Choroid plexus epithelial cell (primary cell): ENCODE measurements at regions not wholly inside any gene's neighbourhood (a gene's known extent, or its start where the extent isn't known, plus 50 kb on each side); places are given as distances from the start of the nearest gene placed in this dataset.

ENCODE experiments used
- DNase-seq: peaks from one replicate; pipeline ENCODE4 v3.0.0-alpha.2; 2010; ENCODE audit warnings: low read depth
- H3K4me3 ChIP-seq: 2 replicates; pipeline ENCODE4 v1.5.1; 2011; ENCODE audit warnings: low read depth, mild to moderate bottlenecking, control low read depth, low read length, moderate library complexity
- CTCF ChIP-seq: conservative IDR thresholded peaks from 2 replicates; pipeline ENCODE4 v1.5.1; 2011; ENCODE audit warnings: low read depth, mild to moderate bottlenecking, control low read depth, inconsistent platforms, low read length, moderate library complexity

DNA sequence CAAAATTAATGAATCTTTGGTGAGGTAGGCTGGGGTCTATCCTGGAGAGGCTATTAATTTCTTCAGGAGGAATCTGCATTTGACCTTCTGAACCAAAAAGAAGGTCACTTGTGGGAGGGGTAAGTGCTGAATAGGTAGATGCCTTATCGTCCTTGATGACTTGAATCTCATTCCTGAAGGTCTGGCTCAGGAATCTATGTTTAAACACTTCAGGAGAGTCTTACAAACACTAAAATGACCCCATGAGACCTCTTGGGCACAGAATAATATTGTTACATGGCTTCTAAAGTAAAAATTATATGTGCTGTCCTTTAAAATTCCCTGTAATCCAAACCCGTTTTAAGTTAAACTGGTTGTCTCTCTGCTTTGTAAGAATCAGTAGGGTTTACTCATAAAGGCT, 55.0 kb upstream of the FGGY start:
- no peak for TF ChIP-seq CTCF

GRCh38 chr1:59242370-59242769, 54.5 kb upstream of the FGGY start:
- H3K4me3 ChIP-seq = no peak overlapping the region
- no peak for DNase-seq
- TF ChIP-seq CTCF = no peak

More for the DNA sequence above, 55.0 kb upstream of the FGGY start:
- H3K4me3 ChIP-seq = no peak overlapping the region
- no peak for DNase-seq

DNA sequence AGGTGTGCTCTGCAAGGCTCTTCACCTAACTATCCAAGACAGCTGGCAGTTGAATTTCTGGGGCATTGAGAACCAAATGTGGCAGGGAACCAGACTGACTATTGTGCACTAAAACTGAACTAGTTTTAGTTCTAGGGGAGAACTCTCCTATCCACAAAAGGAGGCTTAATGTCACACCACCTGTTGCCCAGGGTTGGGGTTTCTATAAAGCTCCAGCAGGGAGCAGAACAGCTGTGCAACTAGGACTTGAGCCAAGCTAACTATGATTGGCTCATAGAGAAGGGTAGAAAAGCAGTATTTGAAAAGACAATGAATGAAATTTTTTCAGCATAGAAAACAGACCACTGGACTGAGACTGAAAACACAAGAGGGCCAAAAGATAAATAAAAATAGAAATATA, 53.3 kb upstream of the FGGY start:
- TF ChIP-seq CTCF = no peak
- DNase-seq = no peak
- no peak overlapping the region for H3K4me3 ChIP-seq

DNA sequence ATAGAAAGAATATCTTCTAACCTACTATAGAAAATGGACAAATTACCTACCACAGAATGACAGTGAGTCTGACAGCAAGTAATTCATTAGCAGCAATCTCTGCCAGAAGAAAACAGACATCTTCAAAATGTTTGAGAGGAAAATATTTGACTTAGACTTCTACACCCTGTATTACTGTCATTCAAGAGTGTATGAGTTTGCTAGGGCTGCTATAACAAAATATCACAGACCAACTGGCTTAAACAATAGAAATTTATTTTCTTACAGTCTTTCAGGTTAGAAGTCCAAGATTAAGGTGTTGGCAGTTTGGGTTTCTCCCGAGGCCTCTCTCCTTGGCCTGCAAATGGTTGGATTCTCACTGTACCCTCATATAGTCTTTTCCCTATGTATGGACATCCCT, 52.9 kb upstream of the FGGY start:
- no peak for TF ChIP-seq CTCF
- H3K4me3 ChIP-seq = no peak overlapping the region
- no peak for DNase-seq

GRCh38 chr1:59244891-59245290, 52.0 kb upstream of the FGGY start:
- no peak for TF ChIP-seq CTCF

More at GRCh38 chr1:59244891-59245290, 52.0 kb upstream of the FGGY start:
- no peak overlapping the region for H3K4me3 ChIP-seq
- no peak for DNase-seq
